Keratinocyte (primary cell): ENCODE measurements at regions not wholly inside any gene's neighbourhood (a gene's known extent, or its start where the extent isn't known, plus 50 kb on each side); places are given as distances from the start of the nearest gene placed in this dataset.

Experiments
- CTCF ChIP-seq, 3 experiments: IDR thresholded peaks in 1 of 3; conservative IDR thresholded peaks in 1 of 3; optimal IDR thresholded peaks in 1 of 3; 2 replicates in 2 of 3; 3 replicates in 1 of 3; pipeline versions ENCODE3 to v1.5.1; 2011; ENCODE audit warnings: low read length in 3 of 3, mild to moderate bottlenecking in 3 of 3, moderate library complexity in 2 of 3, control low read depth in 1 of 3, inconsistent platforms in 1 of 3; ENCODE audit not compliant: insufficient read depth in 2 of 3; ENCODE audit errors: extremely low read depth in 1 of 3
- EZH2 ChIP-seq: IDR thresholded peaks from one replicate; pipeline ENCODE4 v1.6.1; 2012; ENCODE audit warnings: inconsistent platforms, mild to moderate bottlenecking, low read length, moderate library complexity

DNA sequence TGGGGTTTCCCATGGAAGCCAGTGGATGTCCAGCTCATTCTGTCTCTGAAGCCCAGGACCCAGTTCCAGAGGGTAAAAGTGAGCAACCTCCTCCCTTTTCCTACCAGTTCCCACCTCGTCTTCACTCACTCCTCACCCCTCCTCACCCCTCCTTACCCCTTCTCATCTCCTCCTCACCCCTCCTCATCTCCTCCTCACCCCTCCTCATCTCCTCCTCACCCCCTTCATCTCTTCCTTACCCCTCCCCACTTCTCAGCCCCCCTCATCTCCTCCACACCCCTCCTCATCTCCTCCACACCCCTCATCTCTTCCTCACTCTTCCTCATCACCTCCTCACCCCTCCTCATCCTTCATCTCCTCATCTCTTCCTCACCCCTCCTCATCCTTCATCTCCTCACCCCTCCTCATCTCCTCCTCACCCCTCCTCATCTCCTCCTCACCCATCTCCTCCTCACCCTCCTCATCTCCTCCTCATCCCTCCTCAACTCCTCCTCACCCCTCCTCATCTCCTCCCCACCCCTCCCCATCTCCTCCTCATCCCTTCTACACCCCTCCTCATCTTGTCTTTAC lies 246.1 kb downstream of the MYLK4 start:
- no peak for TF ChIP-seq CTCF (optimal IDR thresholded peaks at IDR 0.05 in 1 of 3, IDR thresholded peaks at IDR 0.05 in 1 of 3, conservative IDR thresholded peaks at IDR 0.05 in 1 of 3; ENCODE audit: extremely low read depth in 1 of 3, insufficient read depth in 2 of 3, low read length in 3 of 3)
- no peak for TF ChIP-seq EZH2
